Embryonic facial prominence (tissue), 1 donor: ENCODE measurements at regions not wholly inside any gene's neighbourhood (a gene's known extent, or its start where the extent isn't known, plus 50 kb on each side); places are given as distances from the start of the nearest gene placed in this dataset.
A peak's percentile ranks its signal among the peaks of the same experiment; 100 is the strongest.
"Not testable (repeated sequence)": the region's sequence is repeated elsewhere in the genome, so short reads cannot be mapped to it uniquely, and the experiment has no call there.

Source experiments
- DNase-seq: peaks from one replicate; pipeline ENCODE4 v3.0.0-alpha.2; 2016; ENCODE audit errors: extremely low spot score

DNA sequence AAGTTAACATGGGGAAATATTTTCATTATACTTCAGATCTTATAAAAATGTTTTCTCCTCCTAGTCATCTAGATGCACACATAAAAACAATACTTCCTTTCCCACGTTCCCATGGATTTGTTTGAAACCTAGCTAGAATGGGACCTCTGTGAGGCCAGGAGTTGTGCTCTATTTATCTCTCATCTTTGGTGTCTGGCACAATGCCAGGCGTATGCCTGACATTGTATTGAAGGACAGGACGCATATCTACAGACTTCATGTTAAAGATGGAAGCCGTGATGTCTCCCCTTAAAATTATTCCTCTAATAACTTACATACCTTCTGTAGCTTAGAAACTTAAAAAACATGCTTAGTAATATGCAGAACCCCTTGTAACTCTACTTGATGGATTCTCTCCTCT is 394.5 kb upstream of the FAT1 start:
- no peak for DNase-seq

DNA sequence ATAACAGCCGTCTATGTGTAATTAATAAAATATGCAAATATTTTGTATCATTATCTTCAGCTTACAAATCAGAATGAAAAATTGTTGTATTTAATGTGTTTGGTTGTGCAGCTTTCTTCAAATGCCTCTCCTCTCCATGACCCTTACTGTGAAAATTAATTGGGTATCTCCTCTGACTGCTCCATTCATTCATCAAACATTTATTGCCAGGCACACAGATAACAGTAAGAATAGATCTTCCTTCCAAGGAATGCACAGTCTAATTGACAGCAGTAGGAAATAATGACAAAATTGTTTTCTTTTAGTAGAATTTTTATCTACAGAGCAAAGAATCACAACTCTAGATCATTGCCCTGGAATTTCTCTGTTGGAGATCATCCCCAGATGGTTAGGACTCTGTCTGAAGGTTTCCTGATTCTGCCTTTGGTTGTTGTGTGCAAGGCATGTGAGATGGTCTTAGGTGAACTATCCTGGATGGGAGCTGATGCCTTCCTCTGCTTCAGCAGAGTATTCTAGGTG is 395.0 kb upstream of the FAT1 start:
- DNase-seq = no peak

DNA sequence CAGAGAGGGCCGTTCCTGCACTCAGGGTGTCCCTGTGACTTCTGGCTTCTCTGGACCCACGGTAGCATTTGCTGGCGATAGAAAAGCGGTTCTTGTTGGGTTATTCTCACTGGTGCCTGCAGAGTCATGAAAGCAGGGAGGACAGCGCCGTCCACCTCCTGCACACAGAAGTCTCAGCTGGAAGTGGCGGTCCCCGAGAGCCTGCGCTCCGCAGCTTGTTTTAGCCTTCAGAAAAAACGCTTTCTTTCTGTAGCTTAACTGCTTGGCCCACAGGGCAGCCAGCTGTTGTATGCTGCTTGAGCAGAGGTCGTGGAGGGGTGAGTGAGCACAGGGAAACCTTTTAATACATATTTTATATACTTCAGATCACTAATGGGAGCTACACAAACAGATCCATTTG is 400.7 kb upstream of the FAT1 start:
- DNase-seq = no peak

DNA sequence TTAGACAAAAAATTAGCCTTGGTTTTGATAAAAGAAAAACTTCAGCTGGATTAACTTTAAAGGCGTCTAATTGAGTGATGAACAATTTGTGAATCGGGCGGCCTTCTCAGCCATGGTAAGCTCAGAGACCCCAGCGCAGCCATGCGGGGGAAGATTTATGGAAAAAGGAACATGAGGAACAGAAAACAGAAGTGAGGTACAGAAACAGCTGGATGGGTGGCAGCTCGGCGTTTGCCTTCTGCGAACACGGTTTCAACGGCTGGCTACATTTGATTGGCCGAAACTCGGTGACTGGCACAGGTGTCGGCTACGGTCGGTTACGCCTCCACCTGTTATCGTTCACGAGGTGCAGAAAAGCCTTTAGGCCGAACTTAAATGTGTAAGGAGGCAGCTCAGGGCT is 401.4 kb upstream of the FAT1 start:
- no peak for DNase-seq

DNA sequence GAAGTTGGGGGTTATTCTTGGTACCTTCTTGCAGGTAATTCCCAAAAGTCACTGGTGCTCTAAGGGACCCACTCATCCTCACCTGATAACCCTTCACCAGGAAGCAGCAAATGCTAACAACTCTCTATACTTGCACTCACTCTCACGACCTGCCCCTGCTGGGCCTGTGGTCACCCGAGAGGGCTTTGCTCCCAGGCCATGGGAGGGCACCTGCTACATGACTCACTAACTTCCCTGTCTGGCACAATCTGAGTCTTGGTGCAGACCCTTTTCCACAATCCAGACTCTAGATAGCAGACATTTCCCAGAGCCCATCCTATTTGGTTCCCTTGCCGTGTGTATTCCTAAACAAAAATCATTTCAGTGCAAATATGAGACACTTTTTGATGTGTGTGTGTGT is 403.8 kb upstream of the FAT1 start:
- no peak for DNase-seq

DNA sequence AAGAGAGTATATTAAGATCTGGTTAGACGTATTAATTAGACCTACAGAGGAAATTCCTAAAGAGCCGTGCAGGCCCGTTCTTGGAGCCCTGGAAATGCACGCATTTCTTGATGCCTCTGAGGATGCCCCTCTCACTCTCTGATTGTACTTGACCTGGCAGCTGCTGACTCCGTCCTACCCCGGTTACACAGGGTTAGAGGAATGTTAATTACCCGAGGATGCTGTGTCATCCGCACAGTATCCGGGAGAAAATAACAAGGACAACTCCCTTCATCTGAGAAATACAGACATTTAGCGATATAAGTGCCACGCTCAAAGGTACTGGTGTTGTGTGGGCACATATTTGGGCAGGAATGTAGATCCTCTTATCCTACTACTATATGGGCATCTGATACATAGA is 404.6 kb upstream of the FAT1 start:
- DNase-seq = no peak

DNA sequence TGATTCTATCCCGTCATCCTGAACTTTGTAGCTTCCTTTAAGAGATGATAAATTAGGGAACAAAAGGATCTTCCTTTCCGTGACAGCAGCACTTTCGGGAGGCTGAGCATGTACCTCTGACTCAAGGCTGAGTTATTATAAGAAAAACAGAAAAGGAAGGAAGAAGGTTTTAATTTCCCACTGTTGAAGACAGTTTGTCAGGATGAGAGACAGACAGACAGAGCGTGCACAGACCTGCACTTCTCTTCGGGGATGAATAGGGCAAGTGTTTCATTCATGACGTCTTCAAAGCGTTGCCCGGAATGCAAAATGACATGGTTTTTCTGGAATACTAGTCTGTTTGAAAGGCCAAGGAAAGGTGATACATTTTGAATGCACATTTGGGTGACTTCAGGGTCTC is 405.3 kb upstream of the FAT1 start:
- DNase-seq = peak; percentile 11

DNA sequence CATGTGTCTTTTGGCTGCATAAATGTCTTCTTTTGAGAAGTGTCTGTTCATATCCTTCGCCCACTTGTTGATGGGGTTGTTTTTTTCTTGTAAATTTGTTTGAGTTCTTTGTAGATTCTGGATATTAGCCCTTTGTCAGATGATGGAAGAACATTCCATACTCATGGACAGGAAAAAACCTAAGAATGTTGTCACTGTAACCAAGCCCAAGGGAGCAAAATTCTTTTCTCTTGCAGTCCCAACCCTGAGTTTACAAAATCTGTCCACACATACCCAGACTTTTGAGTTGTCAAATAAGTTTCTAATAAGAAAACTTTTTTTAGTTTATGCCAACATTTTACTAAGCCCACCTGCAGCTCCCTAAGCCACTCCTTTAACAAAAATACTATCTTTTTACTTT is 408.2 kb upstream of the FAT1 start:
- not testable (repeated sequence) for DNase-seq

DNA sequence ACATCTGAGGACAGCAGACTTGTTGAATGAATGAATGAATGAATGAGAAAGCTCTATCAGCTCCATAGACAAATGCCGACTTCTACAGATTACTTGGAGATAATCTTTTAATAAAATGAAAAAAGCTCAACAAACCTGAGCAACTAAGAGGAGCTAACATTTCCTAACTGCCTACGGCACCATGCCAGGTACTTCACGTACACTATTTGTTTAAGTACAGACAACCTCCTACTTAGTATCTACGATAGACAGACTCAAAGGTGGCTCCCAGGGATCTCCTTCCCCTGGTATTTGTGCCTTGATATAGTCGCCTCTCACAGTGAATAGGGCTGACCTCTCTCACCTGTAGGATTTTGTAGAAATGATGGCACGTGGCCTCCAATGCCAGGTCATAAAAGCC is 412.2 kb upstream of the FAT1 start:
- DNase-seq = no peak

DNA sequence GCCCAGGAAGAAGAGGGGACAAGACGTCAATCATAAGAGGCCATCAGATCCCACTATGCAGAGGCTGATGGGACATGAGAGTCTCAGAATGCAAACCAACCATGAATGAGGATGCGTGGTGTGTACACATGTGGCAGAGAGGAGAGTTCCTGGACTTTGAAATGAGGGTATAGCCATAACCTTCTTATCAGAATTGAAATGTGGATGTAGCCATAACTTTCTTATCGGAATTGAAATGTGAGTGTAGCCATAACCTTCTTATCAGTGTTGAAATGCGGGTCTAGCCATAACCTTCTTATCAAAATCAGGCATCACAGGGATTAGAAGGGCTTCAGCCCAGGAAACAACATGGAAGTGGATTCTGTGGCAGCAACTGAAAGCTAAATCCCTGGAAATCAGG is 415.5 kb upstream of the FAT1 start:
- no peak for DNase-seq

DNA sequence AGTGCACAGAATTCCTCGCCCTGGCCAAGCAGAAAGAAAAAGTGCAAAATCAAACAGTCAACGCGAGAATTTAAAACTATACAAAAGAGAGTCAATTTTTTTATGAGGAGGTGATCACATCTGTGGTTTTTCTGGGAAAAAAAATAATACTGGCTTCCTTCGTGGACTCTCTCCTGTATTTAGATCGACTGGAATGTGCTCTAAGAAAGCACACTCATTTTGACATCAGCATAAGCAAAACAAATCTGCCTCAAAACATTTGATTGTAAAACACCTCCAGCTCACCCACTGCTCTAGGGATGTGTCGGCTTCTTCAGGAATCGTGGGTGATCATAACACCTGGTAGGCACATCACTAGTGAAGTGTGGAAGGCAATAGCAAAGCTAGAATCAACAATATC is 417.4 kb upstream of the FAT1 start:
- no peak for DNase-seq

DNA sequence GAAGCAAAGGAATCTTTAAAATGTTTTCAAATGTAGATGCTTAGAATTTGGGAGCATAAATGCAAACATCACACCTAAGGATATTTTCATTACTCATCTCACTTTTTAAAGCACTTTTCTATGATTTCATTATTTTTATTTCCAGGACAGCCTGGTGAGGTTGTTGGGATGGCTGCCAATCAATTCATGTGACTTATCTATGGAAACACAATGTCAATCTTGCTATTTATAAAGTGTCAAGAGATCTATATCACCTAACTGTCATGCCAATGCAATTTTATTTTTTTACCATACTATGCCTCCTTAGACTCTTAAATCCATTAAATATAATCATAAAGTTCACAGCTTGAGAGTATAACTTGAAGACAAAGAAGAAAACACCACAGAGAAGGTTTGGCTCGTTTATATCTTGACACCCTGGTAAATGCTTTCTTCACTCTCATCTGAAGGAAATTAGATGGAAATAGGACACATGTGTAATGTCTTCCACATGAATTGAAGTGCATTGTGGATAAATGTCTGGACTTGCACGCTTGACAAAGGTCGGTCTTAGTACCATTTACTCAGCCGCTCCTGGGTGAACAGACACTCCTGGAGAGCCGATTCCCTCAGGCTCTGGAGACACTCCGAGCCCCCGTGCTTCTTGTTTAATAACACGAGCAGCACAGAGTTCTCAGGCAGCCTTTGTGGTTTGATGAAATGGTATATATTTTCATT is 425.7 kb upstream of the FAT1 start:
- no peak for DNase-seq

DNA sequence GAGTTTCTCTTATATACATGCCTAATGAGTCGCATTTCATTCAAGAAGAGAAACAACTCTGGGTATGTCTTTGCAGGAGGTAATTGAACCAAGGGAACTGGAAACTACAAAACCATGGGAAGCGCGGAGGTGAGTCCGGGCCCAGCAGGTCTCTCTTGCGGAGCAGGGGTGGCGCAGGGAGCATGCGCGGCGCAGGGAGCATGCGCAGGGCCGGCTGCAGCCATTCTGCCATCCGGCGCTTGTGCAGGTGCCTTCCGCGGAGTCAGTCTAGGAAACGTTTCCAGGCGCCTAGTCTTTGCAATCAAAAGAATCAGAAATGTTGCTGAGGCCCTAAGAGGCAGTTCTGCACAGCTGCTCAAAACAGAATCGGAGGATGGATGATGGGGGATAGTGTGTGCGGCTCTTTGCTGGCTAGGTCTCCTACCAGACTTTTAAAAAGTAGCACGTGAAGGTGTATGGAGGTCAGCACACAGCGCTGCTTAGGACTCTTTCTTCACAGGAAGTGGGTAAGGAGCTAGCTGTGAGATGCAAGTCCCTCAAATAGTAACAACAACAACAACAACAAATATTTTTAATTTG is 433.8 kb upstream of the FAT1 start:
- no peak for DNase-seq

DNA sequence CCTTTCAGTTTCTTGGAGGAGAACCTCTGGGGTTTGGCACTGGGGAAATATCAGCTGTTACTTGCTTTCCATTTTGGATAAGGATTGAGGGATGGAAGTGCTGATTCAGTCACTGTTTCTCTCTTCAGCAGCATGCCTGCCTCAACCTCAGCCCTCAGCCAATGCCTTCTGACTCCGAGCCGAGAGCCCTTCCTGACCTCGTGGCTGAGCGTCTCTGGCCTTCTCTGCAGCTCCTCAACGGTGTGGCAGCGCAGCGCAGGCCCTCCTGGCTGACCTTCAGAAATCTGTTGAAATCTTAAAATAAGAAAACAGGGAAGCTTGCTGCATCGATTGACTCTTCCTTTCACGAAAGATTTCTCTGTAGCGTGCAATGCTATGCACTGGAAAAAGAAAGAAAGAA is 434.3 kb upstream of the FAT1 start:
- no peak for DNase-seq

DNA sequence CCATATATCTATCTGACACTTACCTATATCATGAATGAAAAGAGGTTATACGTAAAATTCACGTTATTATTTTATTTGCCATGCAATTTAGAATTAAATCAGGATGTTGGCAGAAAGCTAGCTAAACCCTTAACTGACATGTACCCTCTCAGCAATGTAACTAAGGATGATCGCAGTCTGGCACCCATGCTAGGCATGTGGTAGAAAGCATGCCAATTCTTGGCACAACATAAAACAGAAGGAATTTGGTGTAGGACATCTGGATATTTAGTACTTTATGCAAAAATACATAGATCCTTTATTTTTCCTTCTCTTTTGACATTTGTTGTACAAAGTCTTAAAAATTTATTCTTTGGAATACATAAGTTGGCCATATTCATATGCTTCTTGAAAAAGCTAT is 436.8 kb upstream of the FAT1 start:
- no peak for DNase-seq

DNA sequence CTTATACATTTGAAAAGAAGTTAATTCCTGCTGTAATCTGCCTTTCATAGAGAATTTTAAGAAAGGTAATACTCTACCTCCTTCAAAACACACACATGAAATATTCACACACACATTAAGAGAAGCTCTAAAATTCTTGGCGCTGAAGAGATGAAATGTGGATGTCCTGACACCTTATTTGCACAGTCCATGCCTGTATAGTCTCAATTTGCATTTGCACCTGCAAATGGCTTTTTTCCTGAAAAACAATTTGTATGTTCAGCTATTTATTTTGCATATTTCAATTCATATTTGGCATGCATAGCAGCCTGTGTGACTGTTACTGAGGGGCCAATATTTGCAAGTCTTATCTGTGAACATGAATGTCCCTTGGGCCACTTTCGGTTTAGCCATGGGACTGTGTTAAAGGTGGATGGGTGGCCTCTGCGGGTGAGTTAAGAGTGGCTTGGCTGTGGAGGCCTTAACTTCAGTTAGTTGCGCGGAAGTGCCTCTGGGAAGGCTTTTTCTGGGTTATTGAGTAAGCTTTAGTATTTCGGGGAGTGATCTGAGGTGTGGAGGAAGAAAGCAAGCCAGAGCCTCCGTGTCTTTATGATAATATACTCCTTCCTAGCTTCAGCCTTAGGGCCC is 443.3 kb upstream of the FAT1 start:
- DNase-seq = no peak

DNA sequence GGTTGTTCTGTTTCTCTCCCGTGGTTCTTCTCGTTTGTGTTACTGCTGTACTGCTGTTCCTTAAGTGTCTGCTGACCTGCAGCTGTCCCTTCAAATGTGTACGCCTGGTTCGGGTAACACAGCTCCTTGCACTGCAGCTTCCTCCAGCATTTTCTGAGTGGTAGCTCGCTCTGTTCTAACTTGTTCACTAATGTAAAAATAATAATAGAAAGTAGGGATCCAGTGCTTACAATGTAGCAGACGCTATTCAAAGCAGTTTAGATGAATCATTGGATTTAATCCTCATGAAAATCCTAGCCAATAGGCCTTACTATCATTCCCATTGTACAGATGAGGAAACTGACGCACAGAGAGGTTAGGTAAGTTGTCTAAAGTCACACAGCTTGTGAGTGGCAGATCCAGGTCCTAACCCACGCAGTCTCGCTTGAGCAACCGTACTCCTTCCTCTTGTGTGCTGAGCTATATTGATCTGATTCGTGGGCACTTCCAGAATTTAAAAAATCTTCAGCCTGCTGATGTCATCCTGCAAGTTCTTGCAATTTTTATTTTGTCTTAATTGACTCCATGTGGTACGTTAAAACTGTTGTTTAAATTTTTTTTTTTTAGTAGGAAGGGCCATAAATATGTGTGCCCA is 448.2 kb upstream of the FAT1 start:
- DNase-seq = no peak

DNA sequence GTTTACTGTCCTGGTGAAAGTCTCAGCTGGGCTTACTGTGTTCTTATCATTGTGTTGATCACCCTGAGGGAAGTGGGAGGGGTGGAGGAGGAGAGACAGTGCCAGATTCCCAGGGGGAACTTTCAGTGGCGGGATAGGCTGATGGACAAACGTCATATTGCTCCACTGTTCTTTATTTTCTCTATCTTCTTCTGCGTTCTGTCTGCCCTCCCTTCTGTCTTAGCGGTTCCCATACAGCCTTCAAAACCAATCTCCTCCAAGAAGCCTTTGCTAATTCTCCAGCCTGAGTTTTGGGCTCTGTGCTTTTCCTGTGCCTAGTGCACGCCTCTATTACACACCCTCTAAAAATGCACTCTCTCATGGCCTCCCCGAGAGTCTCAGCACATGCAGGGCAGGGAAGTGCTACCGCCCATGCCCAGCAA is 448.7 kb upstream of the FAT1 start:
- no peak for DNase-seq

DNA sequence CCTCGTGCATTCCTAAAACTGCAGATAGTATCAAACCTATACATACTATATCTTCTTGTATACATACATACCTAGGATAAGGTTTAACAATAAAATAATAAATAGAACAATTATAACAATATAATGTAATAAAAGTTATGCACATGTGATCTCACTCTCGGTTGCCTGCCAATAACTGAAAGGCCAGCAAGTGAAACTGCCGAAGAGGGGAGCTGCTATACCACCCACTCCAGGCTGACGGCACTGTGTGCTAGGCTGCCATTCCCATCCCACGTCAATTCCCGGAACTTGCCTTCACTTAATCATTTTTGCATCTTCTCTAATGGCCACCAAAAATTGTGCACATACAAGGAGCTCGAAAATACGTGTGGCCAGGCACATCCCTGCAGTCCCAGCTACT is 451.1 kb upstream of the FAT1 start:
- DNase-seq = no peak

DNA sequence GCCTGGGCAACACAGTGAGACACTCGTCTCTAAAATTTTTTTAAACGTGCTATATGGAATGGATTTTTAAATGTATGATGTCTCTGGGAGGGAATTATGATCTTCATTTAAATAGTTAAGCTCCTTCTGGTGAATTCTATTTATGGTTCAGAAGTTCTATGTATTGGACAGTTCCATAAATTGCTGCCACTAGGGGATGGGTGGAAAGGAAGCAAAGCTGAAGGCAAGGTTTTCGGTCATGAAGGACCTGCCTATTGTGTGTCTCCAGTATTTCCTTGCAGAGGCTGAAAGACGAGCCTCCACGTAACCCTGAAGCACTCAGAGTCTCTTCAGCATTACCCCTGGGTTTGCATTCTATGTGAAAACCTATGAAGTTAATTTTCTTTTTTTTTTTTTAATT is 451.5 kb upstream of the FAT1 start:
- DNase-seq = no peak

DNA sequence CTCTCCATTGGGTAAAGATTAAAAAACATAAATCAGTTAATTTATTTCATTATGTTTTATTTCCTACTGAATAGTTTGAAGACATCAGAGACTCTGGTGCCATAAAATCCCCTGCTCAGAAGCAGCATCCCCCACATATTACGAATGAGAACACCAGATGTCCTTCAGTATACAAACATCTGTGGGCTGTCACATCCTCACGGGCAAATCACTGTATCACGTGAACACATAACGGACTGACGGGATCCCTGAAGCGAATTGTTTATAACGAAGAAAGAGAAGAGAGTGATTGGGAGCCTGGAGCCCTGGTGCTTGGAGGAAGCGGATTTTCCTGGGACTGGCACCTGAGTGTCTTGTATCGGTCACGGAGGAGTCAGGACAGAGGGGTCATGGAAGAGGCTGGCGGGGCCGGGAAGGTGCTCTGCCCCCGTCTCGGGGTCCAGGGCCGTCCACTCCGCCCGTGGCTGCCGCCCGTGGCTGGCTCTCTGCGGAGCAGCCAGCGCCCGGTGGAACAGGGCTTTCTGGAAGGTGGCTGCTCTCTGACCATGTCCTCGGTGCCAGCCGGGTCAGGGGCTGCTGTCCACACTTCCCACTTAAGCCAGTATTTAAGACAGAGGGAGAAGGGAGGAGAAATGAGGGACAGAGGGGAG is 452.7 kb upstream of the FAT1 start:
- no peak for DNase-seq

DNA sequence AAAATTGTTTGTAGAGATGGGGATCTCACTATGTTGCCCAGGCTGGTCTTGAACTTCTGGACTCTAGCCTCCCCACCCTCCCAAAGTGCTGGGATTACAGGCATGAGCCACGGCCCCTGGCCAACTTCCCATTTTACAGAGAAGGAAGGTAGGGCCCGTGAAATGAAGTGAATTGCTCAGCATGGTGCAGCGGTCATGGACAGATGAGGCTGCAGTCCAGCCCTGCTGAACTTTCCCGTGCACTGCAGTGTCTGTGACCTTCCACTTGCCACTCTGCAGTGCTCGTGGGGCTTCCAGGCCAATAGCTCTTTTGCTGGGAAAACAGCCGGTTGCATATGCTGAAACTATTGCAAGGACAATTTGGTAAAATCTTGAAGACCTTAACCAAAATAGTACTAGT is 454.4 kb upstream of the FAT1 start:
- no peak for DNase-seq
